Testis (tissue), 2 donors: ENCODE measurements at regions not wholly inside any gene's neighbourhood (a gene's known extent, or its start where the extent isn't known, plus 50 kb on each side); places are given as distances from the start of the nearest gene placed in this dataset.
A peak's percentile ranks its signal among the peaks of the same experiment; 100 is the strongest.

Experiments
- DNase-seq: peaks from one replicate; pipeline ENCODE4 v3.0.0-alpha.2; 2019
- H3K27ac ChIP-seq, 2 donors: fragments of 200-600 bp; sonication (generic); one replicate each; pipeline ENCODE4 v1.5.1; 2019
- H3K27me3 ChIP-seq: fragments of 200-600 bp; sonication (generic); one replicate; pipeline ENCODE4 v1.5.1; 2019
- H3K36me3 ChIP-seq: fragments of 200-600 bp; sonication (generic); one replicate; pipeline ENCODE4 v1.5.1; 2017; ENCODE audit warnings: low read depth; ENCODE audit errors: missing control alignments
- H3K4me1 ChIP-seq: fragments of 200-600 bp; sonication (generic); one replicate; pipeline ENCODE4 v1.5.1; 2019
- H3K4me3 ChIP-seq, 2 donors: fragments of 200-600 bp; sonication (generic); one replicate each; pipeline ENCODE4 v1.5.1; 2017 to 2019
- H3K9me3 ChIP-seq: fragments of 200-600 bp; sonication (generic); one replicate; pipeline ENCODE4 v1.5.1; 2017
- CTCF ChIP-seq, 3 experiments: fragments of 450-650 bp in 2 of 3; fragments of 200-600 bp in 1 of 3; sonication (generic) in 1 of 3; IDR thresholded peaks; one replicate each; pipeline ENCODE4 v1.5.1; 2016 to 2019; ENCODE audit warnings: antibody characterized with exemption in 3 of 3, mild to moderate bottlenecking in 2 of 3, moderate library complexity in 1 of 3
- POLR2A ChIP-seq: fragments of 450-650 bp; IDR thresholded peaks from one replicate; pipeline ENCODE4 v1.6.1; 2017; ENCODE audit warnings: antibody characterized with exemption, mild to moderate bottlenecking, moderate library complexity
- WGBS, 2 donors: methylation state at CpG; one replicate each; pipeline ENCODE4 v1.1.5; 2018; 5-methylcytosine and 5-hydroxymethylcytosine counted together
- intact Hi-C: fragments of 100-400 bp; cut with DNase I; formaldehyde crosslinking; loops from one replicate; pipeline ENCODE4 v1.15.1; 2023; ENCODE audit warnings: low total_unique reads

- WGBS, 2 donors: 56 to 58% methylated on average over 1 of the region's 1 CpG
- Histone ChIP-seq H3K36me3 (no peaks in the 10 kb centered on the region), H3K4me3 (no peak overlapping the region), H3K4me1 (no peaks in the 10 kb centered on the region), H3K9me3 (no peaks in the 10 kb centered on the region), H3K27ac (no peak overlapping the region), H3K27me3 (no peaks in the 10 kb centered on the region)
- intact Hi-C loops: no loop called here
- TF ChIP-seq POLR2A (no peak), CTCF (IDR thresholded peaks at IDR 0.05) (peak in 1 of 3 experiments; percentile 10)
- DNase-seq: no peak
Observed at GRCh38 chr4:184575306-184575705, 73.9 kb downstream of the CASP3 start.

GRCh38 chr4:184574861-184575260 is 74.4 kb downstream of the CASP3 start:
- no peaks in the 10 kb centered on the region for H3K9me3 ChIP-seq
- no peak for DNase-seq
- no peak overlapping the region for H3K4me3 ChIP-seq
- no peaks in the 10 kb centered on the region for H3K27me3 ChIP-seq
- 69 to 73% methylated on average over 5 of the region's 5 CpGs for WGBS, 2 donors
- H3K36me3 ChIP-seq: no peaks in the 10 kb centered on the region
- no peaks in the 10 kb centered on the region for H3K4me1 ChIP-seq
- TF ChIP-seq CTCF (IDR thresholded peaks at IDR 0.05) (no peak), POLR2A (no peak)
- no peak overlapping the region for H3K27ac ChIP-seq
- intact Hi-C loops: no loop called here

GRCh38 chr4:184573701-184574100 is 75.5 kb downstream of the CASP3 start:
- no peaks in the 10 kb centered on the region for H3K9me3 ChIP-seq
- no peak for DNase-seq
- no peaks in the 10 kb centered on the region for H3K4me1 ChIP-seq
- no peaks in the 10 kb centered on the region for H3K27me3 ChIP-seq
- H3K36me3 ChIP-seq: no peaks in the 10 kb centered on the region
- 88 to 90% methylated on average over 2 of the region's 2 CpGs for WGBS, 2 donors
- H3K4me3 ChIP-seq: no peak overlapping the region
- TF ChIP-seq POLR2A (no peak), CTCF (IDR thresholded peaks at IDR 0.05) (no peak)
- intact Hi-C loops: no loop called here
- no peak overlapping the region for H3K27ac ChIP-seq

- no peak for DNase-seq
Observed at GRCh38 chr4:184568770-184569169, 80.5 kb downstream of the CASP3 start.

More at GRCh38 chr4:184568770-184569169, 80.5 kb downstream of the CASP3 start:
- H3K36me3 ChIP-seq: no peaks in the 10 kb centered on the region
- no peak overlapping the region for H3K4me3 ChIP-seq
- TF ChIP-seq POLR2A (no peak), CTCF (IDR thresholded peaks at IDR 0.05) (no peak)
- no peak overlapping the region for H3K27ac ChIP-seq
- no peaks in the 10 kb centered on the region for H3K9me3 ChIP-seq
- no peaks in the 10 kb centered on the region for H3K27me3 ChIP-seq
- no peaks in the 10 kb centered on the region for H3K4me1 ChIP-seq
- intact Hi-C loops: no loop called here
- WGBS, 2 donors: 28 to 44% methylated on average over 6 of the region's 6 CpGs
